Stomach (tissue), 8 donors: ENCODE measurements at regions not wholly inside any gene's neighbourhood (a gene's known extent, or its start where the extent isn't known, plus 50 kb on each side); places are given as distances from the start of the nearest gene placed in this dataset.

Experiments
- DNase-seq, 2 donors: peaks; one replicate each; pipeline versions ENCODE4 v3.0.0 to v3.0.0-alpha.2; 2013 to 2019
- H3K27ac ChIP-seq, 5 donors: fragments of 200-600 bp in 4 of 5; sonication (generic) in 4 of 5; one replicate each; pipeline ENCODE4 v1.5.1; 2013 to 2019; ENCODE audit warnings: mild to moderate bottlenecking in 1 of 5, moderate library complexity in 1 of 5
- H3K27me3 ChIP-seq, 3 donors: fragments of 200-600 bp; sonication (generic); one replicate each; pipeline ENCODE4 v1.5.1; 2017 to 2019; ENCODE audit warnings: mixed run types in 1 of 3
- H3K36me3 ChIP-seq, 4 donors: fragments of 200-600 bp; sonication (generic); 1 replicate in 3 of 4; 2 replicates in 1 of 4; pipeline ENCODE4 v1.5.1; 2016 to 2019
- H3K4me1 ChIP-seq, 4 donors: fragments of 200-600 bp; sonication (generic); one replicate each; pipeline ENCODE4 v1.5.1; 2016 to 2019
- H3K4me3 ChIP-seq, 4 donors: fragments of 200-600 bp; sonication (generic) in 3 of 4; one replicate each; pipeline ENCODE4 v1.5.1; 2016 to 2019; ENCODE audit warnings: mild to moderate bottlenecking in 1 of 4
- H3K9me3 ChIP-seq, 4 donors: fragments of 200-600 bp; sonication (generic); one replicate each; pipeline ENCODE4 v1.5.1; 2016 to 2019
- EP300 ChIP-seq: sonication (generic); formaldehyde crosslinking; IDR thresholded peaks from one replicate; pipeline ENCODE4 v1.6.1; 2017; ENCODE audit warnings: antibody characterized with exemption
- POLR2A ChIP-seq, 4 donors: fragments of 450-650 bp; IDR thresholded peaks; one replicate each; pipeline ENCODE4 v1.6.1; 2016; ENCODE audit warnings: antibody characterized with exemption in 4 of 4, control low read depth in 2 of 4, mild to moderate bottlenecking in 1 of 4, moderate library complexity in 1 of 4
- POLR2AphosphoS5 ChIP-seq, 3 donors: sonication (generic); formaldehyde crosslinking; IDR thresholded peaks; one replicate each; pipeline ENCODE4 v1.6.1; 2016; ENCODE audit warnings: antibody characterized with exemption in 3 of 3
- WGBS, 5 donors: extraction: QIAGEN DNeasy Blood & Tissue Kit in 3 of 5; methylation state at CpG; one replicate each; pipeline versions ENCODE4 v1.1.5 to v1.1.7; 2013 to 2018; 5-methylcytosine and 5-hydroxymethylcytosine counted together
- intact Hi-C: fragments of 100-400 bp; cut with DNase I; formaldehyde crosslinking; loops from one replicate; pipeline ENCODE4 v1.15.1; 2023; ENCODE audit warnings: low total_unique reads
- TF ChIP-seq, protein P1 (sequence below), 7 experiments: fragments of 450-650 bp in 4 of 7; fragments of 200-600 bp in 3 of 7; sonication (generic) in 3 of 7; IDR thresholded peaks; one replicate each; pipeline ENCODE4 v1.5.1; 2016 to 2019; ENCODE audit warnings: antibody characterized with exemption in 7 of 7, control low read depth in 2 of 7, mild to moderate bottlenecking in 1 of 7
- donor health status: healthy with polysubstance abuse.
- donor health status: Bipolar disorder and iron deficiency.
- donor health status: healthy.

DNA sequence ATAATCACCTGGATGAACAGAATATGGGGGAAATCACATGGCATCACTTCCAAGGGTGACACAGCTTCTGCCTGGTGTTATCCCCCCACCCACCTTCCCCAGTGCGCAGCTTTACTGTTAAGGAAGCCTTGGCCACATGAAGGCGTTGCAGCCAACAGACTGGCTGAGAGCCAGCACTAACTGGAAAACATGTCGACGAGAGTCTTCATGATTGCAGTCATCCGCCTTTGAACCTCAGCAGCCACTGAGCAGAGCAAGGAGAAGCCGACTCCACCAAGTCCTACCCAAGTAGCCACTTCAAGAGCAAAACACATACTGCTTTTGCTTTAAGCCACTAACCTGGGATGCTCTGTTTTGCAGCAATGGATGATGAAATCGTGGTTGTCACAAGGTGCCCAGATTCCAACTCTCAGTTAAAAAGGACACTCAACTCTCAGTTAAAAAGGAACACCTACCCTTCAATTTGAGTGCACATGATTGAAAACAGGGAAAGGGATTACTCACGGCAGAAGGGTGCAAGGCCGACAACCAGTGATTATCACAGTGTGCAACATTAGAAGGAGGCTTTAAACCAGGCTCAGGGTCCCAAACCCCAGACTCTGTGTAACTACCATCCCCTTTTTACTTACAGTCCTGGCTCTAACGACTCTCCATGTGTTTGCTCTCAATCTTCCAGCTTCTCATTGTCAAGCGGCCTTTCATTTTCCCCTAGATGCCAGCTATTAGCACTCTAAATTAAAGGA lies 149.1 kb downstream of the KLF12 start:
- intact Hi-C loops: no loop called here
- WGBS, 5 donors: 85 to 91% (median 87%) methylated on average over 11 of the region's 11 CpGs
- H3K27ac ChIP-seq: no peak overlapping the region
- no peaks in the 10 kb centered on the region for H3K9me3 ChIP-seq
- peaks cover 0 to 6% (median 0%) of the 10 kb centered on the region in 4 donors for H3K36me3 ChIP-seq
- TF ChIP-seq POLR2AphosphoS5 (IDR thresholded peaks at IDR 0.05): no peak
- no peak for TF ChIP-seq EP300
- TF ChIP-seq, protein P1, sequence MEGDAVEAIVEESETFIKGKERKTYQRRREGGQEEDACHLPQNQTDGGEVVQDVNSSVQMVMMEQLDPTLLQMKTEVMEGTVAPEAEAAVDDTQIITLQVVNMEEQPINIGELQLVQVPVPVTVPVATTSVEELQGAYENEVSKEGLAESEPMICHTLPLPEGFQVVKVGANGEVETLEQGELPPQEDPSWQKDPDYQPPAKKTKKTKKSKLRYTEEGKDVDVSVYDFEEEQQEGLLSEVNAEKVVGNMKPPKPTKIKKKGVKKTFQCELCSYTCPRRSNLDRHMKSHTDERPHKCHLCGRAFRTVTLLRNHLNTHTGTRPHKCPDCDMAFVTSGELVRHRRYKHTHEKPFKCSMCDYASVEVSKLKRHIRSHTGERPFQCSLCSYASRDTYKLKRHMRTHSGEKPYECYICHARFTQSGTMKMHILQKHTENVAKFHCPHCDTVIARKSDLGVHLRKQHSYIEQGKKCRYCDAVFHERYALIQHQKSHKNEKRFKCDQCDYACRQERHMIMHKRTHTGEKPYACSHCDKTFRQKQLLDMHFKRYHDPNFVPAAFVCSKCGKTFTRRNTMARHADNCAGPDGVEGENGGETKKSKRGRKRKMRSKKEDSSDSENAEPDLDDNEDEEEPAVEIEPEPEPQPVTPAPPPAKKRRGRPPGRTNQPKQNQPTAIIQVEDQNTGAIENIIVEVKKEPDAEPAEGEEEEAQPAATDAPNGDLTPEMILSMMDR (IDR thresholded peaks at IDR 0.05): no peak
- no peak for TF ChIP-seq POLR2A (IDR thresholded peaks at IDR 0.05)
- DNase-seq: peak in 1 of 2 donors; percentile 51
- peaks cover 0 to 34% (median 0%) of the 10 kb centered on the region in 4 donors for H3K4me1 ChIP-seq
- no peak overlapping the region for H3K4me3 ChIP-seq
- no peaks in the 10 kb centered on the region for H3K27me3 ChIP-seq

DNA sequence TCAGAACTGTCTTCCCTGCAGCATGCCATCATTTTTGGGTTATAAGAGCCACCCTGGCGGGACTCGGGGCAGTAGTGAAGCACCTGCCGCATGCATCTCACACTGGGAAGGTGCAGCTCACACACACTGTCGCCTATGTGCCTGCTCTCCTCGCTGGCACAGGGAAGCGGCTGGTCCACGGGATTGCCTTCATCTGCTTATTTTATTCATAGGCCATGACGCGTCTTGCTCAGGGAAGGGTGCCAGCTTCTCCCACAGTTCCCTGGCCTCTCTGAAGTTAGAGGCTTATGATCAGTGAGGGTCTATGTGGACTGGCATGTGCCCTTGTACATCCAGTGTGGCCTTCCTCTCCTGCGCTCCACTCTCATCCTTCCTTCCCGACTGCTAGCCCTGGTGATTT lies 150.0 kb downstream of the KLF12 start:
- H3K27ac ChIP-seq: no peak overlapping the region
- H3K27me3 ChIP-seq: no peaks in the 10 kb centered on the region
- TF ChIP-seq EP300 (no peak), POLR2AphosphoS5 (IDR thresholded peaks at IDR 0.05) (no peak), POLR2A (IDR thresholded peaks at IDR 0.05) (no peak)
- TF ChIP-seq, protein P1 (IDR thresholded peaks at IDR 0.05): no peak
- H3K4me3 ChIP-seq: no peak overlapping the region
- 88 to 98% (median 92%) methylated on average over 11 of the region's 11 CpGs for WGBS, 5 donors
- intact Hi-C loops: no loop called here
- H3K36me3 ChIP-seq: peaks cover 0 to 6% (median 0%) of the 10 kb centered on the region in 4 donors
- peaks cover 0 to 24% (median 0%) of the 10 kb centered on the region in 4 donors for H3K4me1 ChIP-seq
- no peaks in the 10 kb centered on the region for H3K9me3 ChIP-seq
- DNase-seq: no peak

DNA sequence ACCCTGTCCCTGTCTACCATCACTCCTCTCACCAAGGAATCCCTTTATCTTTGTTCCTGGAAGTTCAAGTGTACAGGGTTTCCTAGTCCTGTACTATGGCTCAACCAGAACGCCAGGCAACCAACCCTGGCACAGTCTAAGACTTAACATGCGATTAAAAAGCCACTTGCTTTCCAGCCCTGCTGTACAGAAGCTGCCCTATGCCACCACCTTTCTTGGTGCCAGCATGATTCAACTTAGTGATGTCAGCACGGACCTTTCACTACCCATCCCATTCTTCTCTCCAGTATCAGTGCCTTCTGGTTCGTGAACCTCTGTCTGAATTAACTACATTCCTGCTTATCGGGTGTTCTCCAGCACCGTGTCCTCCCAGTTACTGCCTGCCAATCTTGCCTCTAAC lies 151.1 kb downstream of the KLF12 start:
- peaks cover 0 to 14% (median 0%) of the 10 kb centered on the region in 4 donors for H3K4me1 ChIP-seq
- H3K4me3 ChIP-seq: no peak overlapping the region
- TF ChIP-seq POLR2A (IDR thresholded peaks at IDR 0.05): no peak
- TF ChIP-seq POLR2AphosphoS5 (IDR thresholded peaks at IDR 0.05): no peak
- TF ChIP-seq, protein P1 (IDR thresholded peaks at IDR 0.05): no peak
- TF ChIP-seq EP300: no peak
- H3K27ac ChIP-seq: no peak overlapping the region
- intact Hi-C loops: no loop called here
- H3K9me3 ChIP-seq: no peaks in the 10 kb centered on the region
- no peaks in the 10 kb centered on the region for H3K27me3 ChIP-seq
- no peak for DNase-seq
- 87 to 94% (median 93%) methylated on average over 6 of the region's 6 CpGs for WGBS, 5 donors
- H3K36me3 ChIP-seq: peaks cover 0 to 6% (median 0%) of the 10 kb centered on the region in 4 donors

DNA sequence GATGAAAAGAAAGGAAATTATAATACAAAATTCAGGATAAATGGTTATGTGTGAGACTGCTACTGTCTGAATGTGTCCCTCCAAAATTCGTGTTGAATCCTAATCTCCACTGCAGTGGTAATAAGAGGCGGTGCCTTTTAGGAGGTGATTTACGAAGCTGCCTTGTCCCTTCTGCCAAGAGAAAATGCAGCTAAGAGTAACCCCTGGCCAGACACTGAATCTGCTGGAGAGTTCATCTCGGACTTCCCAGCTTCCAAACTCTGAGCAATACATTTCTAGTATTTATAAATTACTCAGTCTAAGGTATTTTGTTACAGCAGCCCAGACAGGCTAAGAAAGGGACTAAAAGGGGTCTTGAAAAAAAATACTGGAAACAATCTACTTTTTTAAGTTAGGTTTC lies 152.6 kb downstream of the KLF12 start:
- 52 to 75% (median 62%) methylated on average over 4 of the region's 4 CpGs for WGBS, 5 donors
- no peak for TF ChIP-seq POLR2A (IDR thresholded peaks at IDR 0.05)
- TF ChIP-seq POLR2AphosphoS5 (IDR thresholded peaks at IDR 0.05): no peak
- TF ChIP-seq EP300: no peak
- TF ChIP-seq, protein P1 (IDR thresholded peaks at IDR 0.05): no peak

More for the DNA sequence above, 152.6 kb downstream of the KLF12 start:
- peaks cover 0 to 6% (median 0%) of the 10 kb centered on the region in 4 donors for H3K36me3 ChIP-seq
- H3K4me1 ChIP-seq: peaks cover 0 to 11% (median 0%) of the 10 kb centered on the region in 4 donors
- intact Hi-C loops: no loop called here
- no peaks in the 10 kb centered on the region for H3K27me3 ChIP-seq
- H3K4me3 ChIP-seq: no peak overlapping the region
- H3K9me3 ChIP-seq: no peaks in the 10 kb centered on the region
- H3K27ac ChIP-seq: no peak overlapping the region
- DNase-seq: peak in 1 of 2 donors; percentile 38
